SK-MEL-5 (cell line): ENCODE measurements at regions not wholly inside any gene's neighbourhood (a gene's known extent, or its start where the extent isn't known, plus 50 kb on each side); places are given as distances from the start of the nearest gene placed in this dataset.

ENCODE experiments used
- DNase-seq: peaks from one replicate; pipeline ENCODE4 v3.0.0-alpha.2; 2016; ENCODE audit warnings: low read depth, low spot score
- in situ Hi-C: cut with HindIII; loops from 2 replicates; pipeline ENCODE4 v1.10.0; 2016; ENCODE audit warnings: low sequenced_read_pairs, high pct_unique_total_duplicates, low pct_unique_long_range_greater_than_20kb

GRCh38 chr3:161156936-161157335, 51.8 kb upstream of the B3GALNT1 start:
- in situ Hi-C loops, result no loop called here
- DNase-seq, result no peak

- in situ Hi-C loops, result no loop called here
- DNase-seq, result no peak
Measured at GRCh38 chr3:161161603-161162002, 56.5 kb upstream of the B3GALNT1 start.

GRCh38 chr3:161163297-161163696, 57.8 kb upstream of the NMD3 start:
- peak; percentile 9 for DNase-seq
- in situ Hi-C loops, result no loop called here

DNA sequence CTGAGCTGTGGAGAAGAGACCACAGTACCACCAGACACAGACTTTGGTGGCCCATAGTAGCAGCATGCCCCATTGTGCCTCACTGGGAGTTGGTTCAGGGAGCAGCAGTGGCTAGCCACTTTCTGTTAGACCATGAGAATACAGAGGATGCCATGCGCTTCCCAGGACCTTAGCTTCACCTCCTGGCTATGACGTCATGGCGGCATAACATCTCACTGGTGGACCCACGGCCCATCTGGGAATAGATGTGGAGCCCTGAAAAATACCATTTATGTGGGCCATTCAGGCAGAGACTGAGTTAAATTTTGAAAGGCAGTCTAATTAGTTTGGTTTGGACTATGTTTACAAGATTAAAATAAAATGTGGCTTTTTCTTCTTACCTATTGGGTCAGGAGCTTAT, 55.1 kb upstream of the NMD3 start:
- no peak for DNase-seq
- in situ Hi-C loops, result no loop called here

DNA sequence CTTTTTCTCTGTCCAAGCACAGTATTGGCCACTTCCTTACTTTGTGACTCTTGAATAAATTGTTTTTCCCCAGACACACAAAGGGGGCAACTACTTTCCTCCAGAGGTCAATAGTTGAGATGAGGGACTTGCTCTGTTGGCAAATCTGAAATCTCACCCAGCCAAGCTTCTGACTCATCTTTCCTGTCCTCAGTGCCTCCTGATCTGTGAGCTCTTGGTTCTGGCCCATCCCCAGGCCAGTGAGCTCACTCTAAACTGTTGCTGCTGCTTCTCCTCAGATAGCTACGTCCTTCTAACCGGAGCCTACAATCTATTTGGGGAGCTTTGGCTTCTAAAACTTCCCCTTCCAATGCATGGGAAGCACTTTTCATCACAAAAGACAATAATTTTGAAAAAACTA, 50.0 kb upstream of the NMD3 start:
- in situ Hi-C loops, result no loop called here
- no peak for DNase-seq
